VCaP (cell line): ENCODE measurements at regions not wholly inside any gene's neighbourhood (a gene's known extent, or its start where the extent isn't known, plus 50 kb on each side); places are given as distances from the start of the nearest gene placed in this dataset.

Source experiments
- H3K27ac ChIP-seq: fragments of 450-650 bp; 2 replicates; pipeline ENCODE4 v1.5.1; 2017
- TF ChIP-seq, protein P1 (sequence below): fragments of 450-650 bp; conservative IDR thresholded peaks from 2 replicates; pipeline ENCODE4 v1.5.1; 2017; ENCODE audit warnings: mild to moderate bottlenecking, moderate library complexity

DNA sequence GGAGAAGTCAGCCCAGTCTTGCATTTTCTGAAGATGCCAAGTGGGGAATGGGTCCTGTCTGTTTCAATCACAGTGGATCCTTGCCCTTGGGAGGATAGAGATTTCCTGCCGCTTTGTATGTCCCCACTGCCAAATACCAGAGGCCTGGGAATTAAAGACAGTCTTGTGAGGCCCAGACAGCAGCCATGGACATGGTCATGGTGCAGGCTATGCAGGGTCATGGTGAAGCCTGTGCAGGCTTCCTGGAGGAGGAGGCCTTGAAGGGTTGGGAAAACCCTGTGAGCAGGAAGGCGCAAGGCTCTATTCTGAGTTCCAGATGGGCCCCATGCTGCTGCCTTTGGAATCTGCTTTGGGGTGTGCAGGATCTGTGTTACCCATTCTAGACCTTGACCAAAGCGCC lies 57.3 kb upstream of the PITX1 start:
- no peak overlapping the region for H3K27ac ChIP-seq
- TF ChIP-seq, protein P1, sequence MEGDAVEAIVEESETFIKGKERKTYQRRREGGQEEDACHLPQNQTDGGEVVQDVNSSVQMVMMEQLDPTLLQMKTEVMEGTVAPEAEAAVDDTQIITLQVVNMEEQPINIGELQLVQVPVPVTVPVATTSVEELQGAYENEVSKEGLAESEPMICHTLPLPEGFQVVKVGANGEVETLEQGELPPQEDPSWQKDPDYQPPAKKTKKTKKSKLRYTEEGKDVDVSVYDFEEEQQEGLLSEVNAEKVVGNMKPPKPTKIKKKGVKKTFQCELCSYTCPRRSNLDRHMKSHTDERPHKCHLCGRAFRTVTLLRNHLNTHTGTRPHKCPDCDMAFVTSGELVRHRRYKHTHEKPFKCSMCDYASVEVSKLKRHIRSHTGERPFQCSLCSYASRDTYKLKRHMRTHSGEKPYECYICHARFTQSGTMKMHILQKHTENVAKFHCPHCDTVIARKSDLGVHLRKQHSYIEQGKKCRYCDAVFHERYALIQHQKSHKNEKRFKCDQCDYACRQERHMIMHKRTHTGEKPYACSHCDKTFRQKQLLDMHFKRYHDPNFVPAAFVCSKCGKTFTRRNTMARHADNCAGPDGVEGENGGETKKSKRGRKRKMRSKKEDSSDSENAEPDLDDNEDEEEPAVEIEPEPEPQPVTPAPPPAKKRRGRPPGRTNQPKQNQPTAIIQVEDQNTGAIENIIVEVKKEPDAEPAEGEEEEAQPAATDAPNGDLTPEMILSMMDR: no peak

GRCh38 chr5:135089912-135090311 lies 55.9 kb upstream of the PITX1 start:
- no peak overlapping the region for H3K27ac ChIP-seq
- TF ChIP-seq, protein P1: no peak

DNA sequence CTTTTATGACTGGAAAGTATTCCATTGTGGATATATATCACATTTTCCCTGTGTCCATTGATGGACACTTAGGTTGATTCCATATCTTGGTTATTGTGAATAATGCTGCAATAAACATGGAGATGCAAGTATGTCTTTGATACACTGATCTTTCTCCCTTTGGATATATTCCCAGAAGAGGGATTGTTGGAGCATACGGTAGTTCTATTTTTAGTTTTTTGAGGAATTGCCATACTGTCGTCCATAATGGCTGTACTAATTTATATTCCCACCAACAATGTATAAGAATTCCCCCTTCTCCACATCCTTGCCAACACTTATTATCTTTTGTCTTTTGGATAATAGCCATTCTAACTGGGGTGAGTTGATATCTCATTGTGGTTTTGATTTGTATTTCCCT lies 54.9 kb upstream of the PITX1 start:
- no peak overlapping the region for H3K27ac ChIP-seq
- TF ChIP-seq, protein P1: no peak

- TF ChIP-seq, protein P1: no peak
- no peak overlapping the region for H3K27ac ChIP-seq
These were observed 53.9 kb upstream of the PITX1 start for GRCh38 chr5:135087950-135088349.

DNA sequence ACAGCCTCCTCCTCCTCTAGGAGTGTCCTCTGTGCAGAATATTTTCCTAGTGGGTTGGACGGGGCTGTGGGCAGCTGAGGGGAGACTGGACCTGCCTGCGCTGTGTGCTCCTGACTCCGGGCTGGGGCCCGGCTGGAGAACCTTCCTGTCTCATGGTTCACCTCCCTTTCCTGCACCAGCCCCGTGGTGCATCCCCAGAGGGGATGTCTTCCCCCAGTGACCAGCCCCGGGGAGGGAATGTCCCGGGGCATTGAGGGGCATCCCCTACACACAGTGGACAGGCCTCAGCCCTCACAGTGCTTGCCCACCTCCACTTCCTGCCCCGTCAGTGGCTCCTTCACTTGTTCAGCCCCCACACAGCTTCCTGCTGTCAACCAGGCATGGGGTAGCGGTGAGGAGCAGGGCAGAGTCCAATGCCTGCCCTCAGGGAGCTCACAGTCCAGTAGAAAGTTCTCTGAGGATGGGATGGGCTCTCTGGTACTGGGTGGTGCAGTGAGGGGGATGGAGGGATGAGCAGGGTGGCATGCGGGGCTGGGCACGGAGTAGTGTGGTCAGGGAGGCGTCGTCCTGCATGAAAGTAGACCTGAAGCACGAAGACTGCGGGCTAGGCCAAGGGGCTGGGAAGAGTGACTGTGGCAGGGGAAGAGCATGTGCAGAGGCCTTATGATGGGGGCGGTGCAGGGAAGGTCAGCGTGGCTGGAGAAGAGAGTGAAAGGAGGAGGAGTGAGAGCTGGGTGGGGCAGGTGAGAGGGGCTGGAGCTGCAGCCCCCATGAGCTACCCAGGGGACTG lies 52.1 kb upstream of the PITX1 start:
- no peak overlapping the region for H3K27ac ChIP-seq
- TF ChIP-seq, protein P1: no peak

GRCh38 chr5:135085133-135085935 lies 51.3 kb upstream of the PITX1 start:
- H3K27ac ChIP-seq: no peak overlapping the region
- TF ChIP-seq, protein P1: no peak
